ENCODE measurements at regions not wholly inside any gene's neighbourhood (a gene's known extent, or its start where the extent isn't known, plus 50 kb on each side); places are given as distances from the start of the nearest gene placed in this dataset.

- DNase-seq = no peak
Measured at GRCh38 chr10:3999642-4000041, 214.6 kb upstream of the KLF6 start.

DNA sequence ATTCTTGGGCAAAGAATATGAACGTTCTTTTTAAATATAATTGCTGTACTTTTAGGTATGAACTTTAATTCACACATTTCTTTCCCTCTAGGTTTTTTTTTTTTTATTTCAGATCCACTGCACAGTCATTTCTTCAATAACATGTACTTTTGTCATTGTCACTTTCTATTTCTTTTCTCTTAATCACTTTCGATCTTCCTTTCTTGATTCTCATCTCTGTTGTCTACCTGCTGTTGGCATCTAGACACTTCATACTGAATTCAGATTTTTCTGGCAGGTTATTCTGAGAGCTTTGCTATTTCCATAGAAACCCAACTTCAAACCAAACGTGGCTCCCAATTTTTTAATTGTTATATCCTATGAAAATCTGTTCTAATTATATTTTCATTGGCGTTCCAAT lies 211.7 kb upstream of the KLF6 start:
- no peak for DNase-seq

- no peak for DNase-seq
Measured at GRCh38 chr10:3995302-3996210, 210.5 kb upstream of the KLF6 start.

GRCh38 chr10:3992382-3993178 lies 207.6 kb upstream of the KLF6 start:
- DNase-seq = no peak

- DNase-seq = no peak
Measured at GRCh38 chr10:3990307-3990706, 205.3 kb upstream of the KLF6 start.

GRCh38 chr10:3987143-3987974 lies 202.3 kb upstream of the KLF6 start:
- DNase-seq = no peak

DNA sequence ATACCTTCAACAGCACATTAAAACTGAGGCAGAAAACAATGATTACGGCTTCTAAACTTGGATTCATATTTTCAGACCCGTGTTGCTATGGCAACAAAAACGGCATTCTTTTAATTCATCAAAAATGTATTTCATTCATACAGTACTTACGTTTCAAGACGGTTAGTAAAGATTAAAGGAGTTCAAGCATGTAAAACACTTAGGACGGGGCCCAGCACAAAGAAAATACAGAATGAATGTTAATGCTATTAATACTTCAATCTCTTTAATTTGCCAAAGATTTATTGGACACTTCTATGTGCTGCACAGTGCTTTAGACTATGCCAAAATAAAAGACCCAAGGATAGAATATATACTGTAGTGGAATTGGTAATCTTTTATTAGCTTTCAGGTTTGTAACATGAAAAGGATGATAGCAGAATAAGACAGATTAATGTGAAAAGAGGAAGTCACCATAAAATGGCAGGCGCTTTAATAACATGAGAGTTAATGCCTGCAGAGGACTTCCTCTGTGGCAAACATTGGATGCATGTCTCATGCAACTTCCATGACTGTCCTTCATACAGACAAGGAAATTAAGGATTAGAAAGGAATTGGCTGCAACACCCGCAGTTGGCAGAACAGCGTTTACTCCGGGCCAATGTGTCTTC lies 201.6 kb upstream of the KLF6 start:
- no peak for DNase-seq

DNA sequence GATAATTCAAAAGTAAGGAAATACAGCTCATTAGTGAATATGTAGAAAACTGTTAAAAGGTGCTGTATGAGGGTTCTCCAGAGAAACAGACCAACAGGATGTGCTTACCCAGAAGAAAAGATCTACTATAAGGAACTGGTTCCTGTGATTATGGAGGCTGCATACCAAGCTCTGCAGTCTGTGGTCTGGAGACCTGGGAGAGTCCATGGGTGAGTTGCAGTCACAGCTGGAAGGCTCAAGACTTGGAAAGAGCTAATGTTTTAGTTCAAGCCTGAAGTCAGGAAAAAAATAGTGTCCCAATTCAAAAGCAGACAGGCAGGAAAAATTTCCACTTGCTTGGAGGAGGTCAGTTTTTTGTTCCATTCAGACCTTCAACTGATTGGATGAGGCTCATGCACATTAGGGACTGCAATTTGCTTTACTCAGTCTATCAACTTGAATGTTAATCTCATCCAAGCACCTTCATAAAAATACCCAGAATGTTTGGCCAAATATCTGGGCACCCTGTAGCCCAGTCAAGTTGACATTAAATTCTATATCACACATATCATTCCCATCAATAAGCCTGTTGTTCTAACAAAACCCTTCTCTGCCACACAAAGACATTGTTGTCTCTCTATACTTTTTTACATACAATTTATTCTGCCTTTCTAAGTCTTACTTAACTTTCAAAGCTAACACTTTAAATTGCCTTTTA lies 197.9 kb upstream of the KLF6 start:
- DNase-seq = no peak

DNA sequence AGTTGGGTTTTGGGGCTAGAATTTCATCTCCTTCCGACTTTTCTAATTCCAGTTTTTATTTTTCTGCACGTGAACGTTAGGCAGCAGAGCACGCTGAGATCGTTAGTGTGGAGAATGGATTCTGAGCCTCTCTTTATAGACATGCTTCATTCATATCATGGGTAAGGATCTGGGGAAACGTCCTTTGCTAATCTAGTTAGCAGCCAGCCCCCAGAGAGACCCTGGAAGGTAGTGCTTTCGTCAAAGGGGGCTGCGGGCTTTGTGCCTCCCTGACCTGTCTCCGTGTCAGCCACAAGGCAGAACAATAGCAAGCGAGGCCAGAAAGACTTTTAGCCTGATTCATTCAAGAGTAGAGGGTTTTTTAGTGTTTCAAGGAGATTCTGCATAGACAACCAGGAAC lies 196.3 kb upstream of the KLF6 start:
- DNase-seq = no peak

- no peak for DNase-seq
Measured at GRCh38 chr10:3980660-3981059, 195.7 kb upstream of the KLF6 start.

- no peak for DNase-seq
Measured at GRCh38 chr10:3980144-3980543, 195.1 kb upstream of the KLF6 start.

DNA sequence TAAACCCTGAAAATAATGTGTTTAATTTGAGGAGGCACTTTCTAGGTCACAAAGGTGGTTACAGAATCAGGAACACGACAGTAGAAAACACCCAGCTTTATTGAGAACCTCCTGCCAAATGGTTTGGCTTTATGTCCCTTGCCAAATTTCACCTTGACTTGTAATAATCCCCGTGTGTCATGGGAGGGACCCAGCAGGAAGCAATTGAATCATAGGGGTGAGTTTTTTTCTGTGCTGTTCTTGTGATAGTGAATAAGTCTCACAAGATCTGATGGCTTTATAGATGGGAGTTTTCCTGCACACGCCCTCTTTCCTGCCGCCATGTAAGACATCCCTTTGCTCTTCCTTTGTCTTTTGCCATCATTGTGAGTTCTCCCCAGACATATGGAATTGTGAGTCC lies 193.8 kb upstream of the KLF6 start:
- DNase-seq = no peak

DNA sequence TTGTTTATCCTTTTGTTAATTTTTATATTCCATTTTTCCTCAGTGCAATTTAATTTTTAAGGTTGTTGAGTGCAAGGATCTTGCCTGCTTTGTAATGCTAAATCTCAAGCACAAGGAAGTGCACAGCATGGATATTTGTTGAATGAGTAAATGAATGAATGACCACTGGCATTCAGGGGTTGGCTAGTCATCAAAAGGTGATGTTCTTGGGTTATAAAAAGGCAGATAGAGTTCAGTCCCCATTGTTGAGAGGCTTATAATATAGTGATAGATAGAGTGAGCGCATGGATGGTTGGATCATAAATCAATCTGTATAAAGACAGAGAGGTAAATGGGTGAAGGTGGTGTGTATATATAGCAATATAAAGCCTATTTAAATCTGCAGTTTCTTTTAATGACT lies 193.2 kb upstream of the KLF6 start:
- DNase-seq = no peak

DNA sequence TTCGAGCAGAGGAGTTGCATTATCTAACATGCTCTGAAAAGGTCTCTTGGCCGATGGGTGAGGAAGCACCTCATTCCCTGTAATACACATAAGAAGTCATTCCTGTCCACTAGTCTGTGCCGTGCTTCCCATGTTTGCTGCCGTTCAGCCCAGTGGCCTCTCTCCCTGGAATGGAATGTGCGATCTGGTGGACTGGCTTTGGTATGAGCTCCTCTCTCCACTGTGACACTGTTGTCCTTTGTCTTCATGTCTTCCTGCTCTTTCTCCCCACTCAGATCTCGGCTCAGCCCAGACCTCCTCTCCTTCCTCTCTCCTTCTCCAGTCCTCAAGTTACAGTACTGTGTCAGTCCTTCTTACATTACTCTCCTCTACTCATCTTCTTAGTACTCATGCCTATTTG lies 192.8 kb upstream of the KLF6 start:
- DNase-seq = no peak

- DNase-seq = no peak
Measured at GRCh38 chr10:3976718-3977117, 191.7 kb upstream of the KLF6 start.

DNA sequence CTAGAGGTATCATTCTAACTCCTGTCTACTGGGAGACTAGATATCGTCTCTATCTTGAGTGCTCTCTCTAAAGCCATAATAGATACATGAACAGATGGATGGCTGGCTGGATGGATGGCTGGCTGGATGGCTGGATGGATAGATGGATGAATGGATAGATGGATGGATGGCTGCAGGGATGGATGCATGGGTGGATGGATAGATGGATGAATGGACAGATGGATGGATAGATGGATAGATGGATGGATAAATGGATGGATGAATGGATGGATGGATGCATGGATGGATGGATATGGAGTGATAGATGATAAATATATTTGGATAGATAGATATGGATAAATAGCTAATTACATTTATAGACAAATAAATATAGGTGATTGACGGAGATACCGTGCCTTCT lies 191.2 kb upstream of the KLF6 start:
- DNase-seq = no peak

- no peak for DNase-seq
Measured at GRCh38 chr10:3975016-3975415, 190.0 kb upstream of the KLF6 start.

DNA sequence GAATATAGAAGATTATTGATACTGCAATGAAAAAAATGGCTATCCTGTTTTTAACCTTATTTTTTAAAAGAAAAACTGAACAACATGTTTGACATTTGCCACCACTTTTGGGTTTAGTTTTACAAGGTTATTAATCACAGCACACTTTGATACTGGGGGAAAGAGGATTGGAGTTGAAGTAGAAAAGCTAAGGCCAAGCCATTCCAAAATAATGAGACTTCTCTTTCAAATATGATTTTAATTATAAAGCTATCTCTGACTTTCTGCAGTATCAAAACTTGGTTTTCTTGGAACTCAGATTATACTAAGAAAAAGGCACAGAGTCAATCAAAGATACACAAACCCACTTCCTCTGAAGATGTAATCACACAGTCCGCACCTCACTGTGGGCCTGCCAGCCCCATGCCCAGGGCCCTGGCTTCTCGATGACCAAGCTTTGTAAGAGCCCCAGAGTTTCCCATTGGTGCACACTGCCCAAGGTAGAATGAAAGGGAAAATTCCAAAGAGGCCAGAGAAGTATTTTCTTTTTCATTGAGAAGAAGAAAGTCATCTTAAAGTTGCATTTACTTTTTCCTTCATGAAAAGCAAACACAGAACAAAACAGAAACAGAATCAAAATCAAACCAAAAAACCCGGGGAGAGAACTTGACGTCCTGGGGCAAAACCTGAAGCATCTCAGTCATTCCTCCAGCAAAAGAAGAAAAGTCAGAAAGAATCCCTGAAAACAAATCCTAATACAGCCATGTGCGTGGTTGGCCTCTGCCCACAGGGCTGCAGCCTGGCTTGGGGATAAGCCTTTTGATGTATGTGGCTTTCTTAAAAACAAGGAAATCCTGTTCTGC lies 187.7 kb upstream of the KLF6 start:
- no peak for DNase-seq

DNA sequence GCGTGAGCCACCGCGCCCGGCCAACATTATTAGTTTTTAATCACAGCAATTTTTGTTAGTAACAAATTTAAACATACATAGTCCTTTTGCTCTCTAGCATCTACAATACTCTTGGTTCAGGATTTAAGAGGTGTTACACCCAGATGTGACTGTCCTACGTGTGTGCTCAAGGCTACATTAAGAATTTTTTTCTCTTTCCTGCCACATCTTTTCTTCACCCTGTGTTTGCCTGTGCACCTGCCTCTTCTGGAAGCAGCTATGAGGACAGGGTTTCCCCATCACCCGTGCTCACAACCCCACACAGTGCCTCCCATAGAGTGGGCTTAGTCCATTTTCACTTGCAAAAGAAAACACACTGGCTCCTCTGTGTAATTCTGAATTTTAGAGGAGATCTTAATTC lies 186.7 kb upstream of the KLF6 start:
- no peak for DNase-seq

GRCh38 chr10:3969876-3970666 lies 185.1 kb upstream of the KLF6 start:
- DNase-seq = no peak
